ENCODE measurements at regions not wholly inside any gene's neighbourhood (a gene's known extent, or its start where the extent isn't known, plus 50 kb on each side); places are given as distances from the start of the nearest gene placed in this dataset.

- DNase-seq (ENCODE audit: low read depth) = no peak
- no peak overlapping the region for H3K4me3 ChIP-seq (ENCODE audit: low read depth, low read length)
Observed at GRCh38 chr2:120978359-120979050, 242.8 kb downstream of the GLI2 start.

- no peak overlapping the region for H3K4me3 ChIP-seq (ENCODE audit: low read depth, low read length)
- DNase-seq (ENCODE audit: low read depth) = no peak
Observed at GRCh38 chr2:120979398-120979797, 243.7 kb downstream of the GLI2 start.

- no peak overlapping the region for H3K4me3 ChIP-seq (ENCODE audit: low read depth, low read length)
- no peak for DNase-seq (ENCODE audit: low read depth)
Observed at GRCh38 chr2:120979921-120980320, 244.3 kb downstream of the GLI2 start.

GRCh38 chr2:120981443-120981842 lies 245.8 kb downstream of the GLI2 start:
- no peak for DNase-seq (ENCODE audit: low read depth)
- no peak overlapping the region for H3K4me3 ChIP-seq (ENCODE audit: low read depth, low read length)

- DNase-seq (ENCODE audit: low read depth) = no peak
- no peak overlapping the region for H3K4me3 ChIP-seq (ENCODE audit: low read depth, low read length)
Observed at GRCh38 chr2:120982598-120982997, 246.9 kb downstream of the GLI2 start.

GRCh38 chr2:120983344-120983743 lies 247.7 kb downstream of the GLI2 start:
- no peak overlapping the region for H3K4me3 ChIP-seq (ENCODE audit: low read depth, low read length)
- DNase-seq (ENCODE audit: low read depth) = peak; percentile 42

GRCh38 chr2:120984046-120984445 lies 248.4 kb downstream of the GLI2 start:
- DNase-seq (ENCODE audit: low read depth) = no peak
- no peak overlapping the region for H3K4me3 ChIP-seq (ENCODE audit: low read depth, low read length)

GRCh38 chr2:120984452-120985173 lies 248.9 kb downstream of the GLI2 start:
- H3K4me3 ChIP-seq (ENCODE audit: low read depth, low read length) = no peak overlapping the region
- no peak for DNase-seq (ENCODE audit: low read depth)

- DNase-seq (ENCODE audit: low read depth) = no peak
- no peak overlapping the region for H3K4me3 ChIP-seq (ENCODE audit: low read depth, low read length)
Observed at GRCh38 chr2:120985174-120985996, 249.7 kb downstream of the GLI2 start.

GRCh38 chr2:120985997-120986651 lies 250.5 kb downstream of the GLI2 start:
- DNase-seq (ENCODE audit: low read depth) = no peak
- H3K4me3 ChIP-seq (ENCODE audit: low read depth, low read length) = no peak overlapping the region

- H3K4me3 ChIP-seq (ENCODE audit: low read depth, low read length) = no peak overlapping the region
- no peak for DNase-seq (ENCODE audit: low read depth)
Observed at GRCh38 chr2:120986898-120987650, 251.4 kb downstream of the GLI2 start.

- DNase-seq (ENCODE audit: low read depth) = no peak
- no peak overlapping the region for H3K4me3 ChIP-seq (ENCODE audit: low read depth, low read length)
Observed at GRCh38 chr2:120988051-120988699, 252.5 kb downstream of the GLI2 start.

GRCh38 chr2:120988700-120989511 lies 253.2 kb downstream of the GLI2 start:
- no peak overlapping the region for H3K4me3 ChIP-seq (ENCODE audit: low read depth, low read length)
- no peak for DNase-seq (ENCODE audit: low read depth)

GRCh38 chr2:120989512-120990441 lies 254.1 kb downstream of the GLI2 start:
- no peak overlapping the region for H3K4me3 ChIP-seq (ENCODE audit: low read depth, low read length)
- DNase-seq (ENCODE audit: low read depth) = no peak

GRCh38 chr2:120990451-120990871 lies 254.8 kb downstream of the GLI2 start:
- no peak overlapping the region for H3K4me3 ChIP-seq (ENCODE audit: low read depth, low read length)
- DNase-seq (ENCODE audit: low read depth) = peak; percentile 11

GRCh38 chr2:120991441-120991840 lies 255.8 kb downstream of the GLI2 start:
- DNase-seq (ENCODE audit: low read depth) = no peak
- H3K4me3 ChIP-seq (ENCODE audit: low read depth, low read length) = no peak overlapping the region

All from skeletal muscle cell (primary cell).